PC-9 (cell line): ENCODE measurements at regions not wholly inside any gene's neighbourhood (a gene's known extent, or its start where the extent isn't known, plus 50 kb on each side); places are given as distances from the start of the nearest gene placed in this dataset.

ENCODE experiments used
- CTCF ChIP-seq: fragments of 200-600 bp; sonication (generic); conservative IDR thresholded peaks from 2 replicates; pipeline ENCODE4 v1.6.1; 2017; ENCODE audit warnings: mixed run types, antibody characterized with exemption, mild to moderate bottlenecking, moderate library complexity
- EZH2 ChIP-seq: fragments of 200-600 bp; sonication (generic); IDR thresholded peaks from 2 replicates; pipeline ENCODE4 v1.8.0; 2017; ENCODE audit warnings: antibody characterized with exemption, low read depth

- TF ChIP-seq CTCF: no peak
- no peak for TF ChIP-seq EZH2
These were observed 595.7 kb downstream of the CCSER2 start for GRCh38 chr10:84924131-84924530.
